Breast epithelium (tissue), 3 donors: ENCODE measurements at regions not wholly inside any gene's neighbourhood (a gene's known extent, or its start where the extent isn't known, plus 50 kb on each side); places are given as distances from the start of the nearest gene placed in this dataset.

Experiments used
- CTCF ChIP-seq, 3 donors: fragments of 450-650 bp; IDR thresholded peaks; one replicate each; pipeline ENCODE4 v1.5.1; 2016 to 2017; ENCODE audit warnings: antibody characterized with exemption in 3 of 3, mild to moderate bottlenecking in 3 of 3, moderate library complexity in 3 of 3
- POLR2AphosphoS5 ChIP-seq, 3 donors: sonication (generic); formaldehyde crosslinking; IDR thresholded peaks; one replicate each; pipeline ENCODE4 v1.6.1; 2017; ENCODE audit warnings: antibody characterized with exemption in 3 of 3

- no peak for TF ChIP-seq CTCF (IDR thresholded peaks at IDR 0.05)
- no peak for TF ChIP-seq POLR2AphosphoS5 (IDR thresholded peaks at IDR 0.05)
Measured at GRCh38 chr10:113982296-113982695, 61.4 kb upstream of the ADRB1 start.
